Kidney (tissue), 13 donors: ENCODE measurements at regions not wholly inside any gene's neighbourhood (a gene's known extent, or its start where the extent isn't known, plus 50 kb on each side); places are given as distances from the start of the nearest gene placed in this dataset.

ENCODE experiments used
- DNase-seq, 5 donors: peaks; one replicate each; pipeline ENCODE4 v3.0.0-alpha.2; 2013 to 2020
- FAIRE-seq: peaks from 2 replicates; lab custom pipeline; 2012; peaks lifted over from hg19 to GRCh38; lab: Jason Lieb, UNC
- H3K27ac ChIP-seq, 2 donors: one replicate each; pipeline ENCODE4 v1.7.0; 2013; ENCODE audit warnings: low read depth in 2 of 2, low read length in 2 of 2, inconsistent platforms in 1 of 2
- H3K27me3 ChIP-seq: one replicate; pipeline ENCODE4 v1.7.1; 2013; ENCODE audit warnings: low read length, inconsistent platforms; ENCODE audit not compliant: control insufficient read depth, insufficient read depth
- H3K36me3 ChIP-seq, 3 donors: one replicate each; pipeline versions ENCODE4 v1.7.0 to v1.7.1; 2013; ENCODE audit warnings: low read length in 3 of 3, control low read depth in 1 of 3, inconsistent platforms in 1 of 3; ENCODE audit not compliant: insufficient read depth in 3 of 3, control insufficient read depth in 2 of 3
- H3K4me1 ChIP-seq, 3 donors: one replicate each; pipeline versions ENCODE4 v1.7.0 to v1.7.1; 2013; ENCODE audit warnings: low read length in 3 of 3, inconsistent platforms in 1 of 3, low read depth in 1 of 3; ENCODE audit not compliant: control insufficient read depth in 2 of 3, insufficient read depth in 2 of 3
- H3K4me3 ChIP-seq, 3 donors: one replicate each; pipeline versions ENCODE4 v1.7.0 to v1.8.1; 2013; ENCODE audit warnings: low read length in 3 of 3, control low read depth in 1 of 3, inconsistent platforms in 1 of 3
- H3K9ac ChIP-seq, 3 donors: one replicate each; pipeline versions ENCODE4 v1.7.0 to v1.7.1; 2013; ENCODE audit warnings: low read length in 3 of 3, control low read depth in 1 of 3, inconsistent platforms in 1 of 3
- H3K9me3 ChIP-seq, 3 donors: one replicate each; pipeline versions ENCODE4 v1.7.0 to v1.7.1; 2013; ENCODE audit warnings: low read length in 3 of 3, control low read depth in 1 of 3, inconsistent platforms in 1 of 3; ENCODE audit not compliant: control insufficient read depth in 2 of 3, insufficient read depth in 1 of 3
- CTCF ChIP-seq: IDR thresholded peaks from 3 replicates; pipeline ENCODE4 v1.5.1; 2012; ENCODE audit warnings: mild to moderate bottlenecking, moderate library complexity, borderline replicate concordance; ENCODE audit not compliant: insufficient read depth; ENCODE audit errors: extremely low read depth
- intact Hi-C: fragments of 100-400 bp; cut with DNase I; formaldehyde crosslinking; loops from one replicate; pipeline ENCODE4 v1.11.1; 2022
- donor health status: control.
- donor health status: control.
- donor health status: control.
- donor health status: control.
- donor health status: control.
- donor health status: DM: yes; HTN: yes; CAD: no.
- donor health status: Normal renal cell carcinoma (clear cell type).

GRCh38 chr12:131636940-131637750, 73.7 kb upstream of the SFSWAP start:
- Histone ChIP-seq H3K4me3 (no peak overlapping the region), H3K9ac (no peak overlapping the region), H3K9me3 (no peaks in the 10 kb centered on the region), H3K27ac (no peak overlapping the region), H3K36me3 (no peaks in the 10 kb centered on the region), H3K4me1 (no peaks in the 10 kb centered on the region), H3K27me3 (no peaks in the 10 kb centered on the region)
- intact Hi-C loops = no loop called here
- TF ChIP-seq CTCF = no peak
- no peak for DNase-seq
- FAIRE-seq = no peak

GRCh38 chr12:131637986-131638385, 72.9 kb upstream of the SFSWAP start:
- Histone ChIP-seq H3K27ac (no peak overlapping the region), H3K9ac (no peak overlapping the region), H3K4me1 (no peaks in the 10 kb centered on the region), H3K27me3 (no peaks in the 10 kb centered on the region), H3K4me3 (no peak overlapping the region), H3K36me3 (no peaks in the 10 kb centered on the region), H3K9me3 (no peaks in the 10 kb centered on the region)
- FAIRE-seq = no peak
- DNase-seq = no peak
- intact Hi-C loops = no loop called here
- no peak for TF ChIP-seq CTCF

GRCh38 chr12:131639270-131639940, 71.5 kb upstream of the SFSWAP start:
- intact Hi-C loops = no loop called here
- no peak for TF ChIP-seq CTCF
- Histone ChIP-seq H3K27me3 (no peaks in the 10 kb centered on the region), H3K9ac (no peak overlapping the region), H3K9me3 (no peaks in the 10 kb centered on the region), H3K4me3 (no peak overlapping the region), H3K4me1 (no peaks in the 10 kb centered on the region), H3K36me3 (no peaks in the 10 kb centered on the region), H3K27ac (no peak overlapping the region)
- DNase-seq (no peak), FAIRE-seq (no peak)
